PFSK-1 (cell line): ENCODE measurements at regions not wholly inside any gene's neighbourhood (a gene's known extent, or its start where the extent isn't known, plus 50 kb on each side); places are given as distances from the start of the nearest gene placed in this dataset.

ENCODE experiments used
- FOXP2 ChIP-seq: optimal IDR thresholded peaks from 2 replicates; pipeline ENCODE3; 2011; ENCODE audit warnings: borderline replicate concordance, control low read depth, inconsistent platforms; ENCODE audit not compliant: insufficient read depth; ENCODE audit errors: extremely low read length, extremely low read depth
- POLR2AphosphoS5 ChIP-seq: IDR thresholded peaks from 2 replicates; pipeline ENCODE4 v1.6.1; 2012; ENCODE audit warnings: low read depth, mild to moderate bottlenecking, control low read depth, low read length, moderate library complexity
- SIN3A ChIP-seq: IDR thresholded peaks from 2 replicates; pipeline ENCODE4 v1.6.1; 2012; ENCODE audit warnings: mild to moderate bottlenecking, low read length, moderate library complexity, borderline replicate concordance; ENCODE audit not compliant: insufficient read depth
- TAF1 ChIP-seq: IDR thresholded peaks from 2 replicates; pipeline ENCODE4 v1.6.1; 2012; ENCODE audit warnings: low read length, control low read depth, borderline replicate concordance; ENCODE audit not compliant: insufficient read depth
- TF ChIP-seq, protein P1 (sequence below), 2 experiments: IDR thresholded peaks; 2 replicates each; pipeline versions ENCODE4 v1.6.1 to v1.8.0; 2011 to 2012; ENCODE audit warnings: low read depth in 2 of 2, low read length in 2 of 2, control low read depth in 1 of 2, inconsistent platforms in 1 of 2, mild to moderate bottlenecking in 1 of 2, moderate library complexity in 1 of 2; ENCODE audit not compliant: insufficient read depth in 1 of 2

DNA sequence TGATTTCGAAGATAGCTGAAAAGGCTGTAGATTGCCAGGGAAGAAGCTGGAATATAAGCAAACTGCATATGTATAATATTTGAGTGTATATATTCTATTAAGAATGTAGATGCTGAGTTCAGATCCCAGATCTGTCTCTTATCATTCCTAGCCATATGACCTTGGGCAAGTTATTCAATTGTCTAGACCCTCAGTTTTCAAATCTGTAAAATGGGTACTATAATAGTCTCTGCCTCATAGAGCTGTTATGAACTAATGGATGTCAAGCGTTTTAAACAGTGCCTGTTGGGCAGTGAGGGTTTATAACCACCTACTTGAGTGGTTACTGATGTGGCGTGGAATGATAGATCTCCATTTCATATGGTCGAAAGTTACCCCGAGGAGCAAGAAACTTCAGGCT, 130.4 kb downstream of the GAS1 start:
- TF ChIP-seq SIN3A (no peak), FOXP2 (no peak), TAF1 (no peak), POLR2AphosphoS5 (no peak)
- TF ChIP-seq, protein P1, sequence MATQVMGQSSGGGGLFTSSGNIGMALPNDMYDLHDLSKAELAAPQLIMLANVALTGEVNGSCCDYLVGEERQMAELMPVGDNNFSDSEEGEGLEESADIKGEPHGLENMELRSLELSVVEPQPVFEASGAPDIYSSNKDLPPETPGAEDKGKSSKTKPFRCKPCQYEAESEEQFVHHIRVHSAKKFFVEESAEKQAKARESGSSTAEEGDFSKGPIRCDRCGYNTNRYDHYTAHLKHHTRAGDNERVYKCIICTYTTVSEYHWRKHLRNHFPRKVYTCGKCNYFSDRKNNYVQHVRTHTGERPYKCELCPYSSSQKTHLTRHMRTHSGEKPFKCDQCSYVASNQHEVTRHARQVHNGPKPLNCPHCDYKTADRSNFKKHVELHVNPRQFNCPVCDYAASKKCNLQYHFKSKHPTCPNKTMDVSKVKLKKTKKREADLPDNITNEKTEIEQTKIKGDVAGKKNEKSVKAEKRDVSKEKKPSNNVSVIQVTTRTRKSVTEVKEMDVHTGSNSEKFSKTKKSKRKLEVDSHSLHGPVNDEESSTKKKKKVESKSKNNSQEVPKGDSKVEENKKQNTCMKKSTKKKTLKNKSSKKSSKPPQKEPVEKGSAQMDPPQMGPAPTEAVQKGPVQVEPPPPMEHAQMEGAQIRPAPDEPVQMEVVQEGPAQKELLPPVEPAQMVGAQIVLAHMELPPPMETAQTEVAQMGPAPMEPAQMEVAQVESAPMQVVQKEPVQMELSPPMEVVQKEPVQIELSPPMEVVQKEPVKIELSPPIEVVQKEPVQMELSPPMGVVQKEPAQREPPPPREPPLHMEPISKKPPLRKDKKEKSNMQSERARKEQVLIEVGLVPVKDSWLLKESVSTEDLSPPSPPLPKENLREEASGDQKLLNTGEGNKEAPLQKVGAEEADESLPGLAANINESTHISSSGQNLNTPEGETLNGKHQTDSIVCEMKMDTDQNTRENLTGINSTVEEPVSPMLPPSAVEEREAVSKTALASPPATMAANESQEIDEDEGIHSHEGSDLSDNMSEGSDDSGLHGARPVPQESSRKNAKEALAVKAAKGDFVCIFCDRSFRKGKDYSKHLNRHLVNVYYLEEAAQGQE (IDR thresholded peaks at IDR 0.05; ENCODE audit: insufficient read depth in 1 of 2, low read depth in 2 of 2, low read length in 2 of 2) = no peak

DNA sequence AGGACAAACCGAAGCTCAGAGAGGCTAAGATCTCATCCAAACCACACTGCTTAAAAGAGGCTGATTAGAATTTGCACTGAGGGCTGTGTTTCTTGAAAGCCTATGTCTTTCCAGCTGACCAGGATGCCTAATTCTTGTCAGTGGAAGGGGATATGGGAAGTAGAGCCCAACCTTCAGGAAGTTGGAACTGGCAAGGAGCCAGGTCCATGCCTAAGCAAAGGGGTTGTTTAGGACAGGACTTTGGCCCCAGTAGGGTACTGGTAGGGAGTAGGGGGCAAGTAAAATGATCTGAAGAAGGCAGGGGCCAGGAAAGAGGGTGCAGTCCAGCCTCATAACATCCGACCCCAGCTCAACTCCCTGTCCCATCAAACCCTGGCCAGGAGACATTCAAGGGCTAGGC, 130.9 kb downstream of the GAS1 start:
- TF ChIP-seq SIN3A (no peak), TAF1 (no peak), FOXP2 (no peak), POLR2AphosphoS5 (no peak)
- TF ChIP-seq, protein P1 (IDR thresholded peaks at IDR 0.05; ENCODE audit: insufficient read depth in 1 of 2, low read depth in 2 of 2, low read length in 2 of 2) = no peak

DNA sequence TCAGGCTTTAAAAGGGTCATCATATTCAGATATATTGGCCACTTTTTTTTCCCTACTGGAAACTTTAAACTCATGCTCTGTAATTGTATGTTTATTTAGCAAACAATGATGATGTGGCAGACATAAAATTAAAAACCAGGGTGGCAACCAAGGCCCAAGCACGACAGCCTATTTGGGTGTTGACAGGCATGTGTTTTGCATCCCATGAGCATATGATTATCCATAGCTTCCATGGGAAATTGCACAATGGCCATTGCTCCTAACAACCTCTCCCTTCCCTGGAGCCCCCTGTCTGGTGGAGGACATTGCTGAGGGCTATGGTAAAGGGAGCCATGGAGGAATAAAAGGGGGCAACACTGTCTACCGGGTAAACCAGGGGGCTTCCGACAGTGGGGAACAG, 134.7 kb downstream of the GAS1 start:
- TF ChIP-seq POLR2AphosphoS5 = no peak
- TF ChIP-seq FOXP2 = no peak
- TF ChIP-seq SIN3A = no peak
- TF ChIP-seq, protein P1 (IDR thresholded peaks at IDR 0.05; ENCODE audit: insufficient read depth in 1 of 2, low read depth in 2 of 2, low read length in 2 of 2) = no peak
- no peak for TF ChIP-seq TAF1

DNA sequence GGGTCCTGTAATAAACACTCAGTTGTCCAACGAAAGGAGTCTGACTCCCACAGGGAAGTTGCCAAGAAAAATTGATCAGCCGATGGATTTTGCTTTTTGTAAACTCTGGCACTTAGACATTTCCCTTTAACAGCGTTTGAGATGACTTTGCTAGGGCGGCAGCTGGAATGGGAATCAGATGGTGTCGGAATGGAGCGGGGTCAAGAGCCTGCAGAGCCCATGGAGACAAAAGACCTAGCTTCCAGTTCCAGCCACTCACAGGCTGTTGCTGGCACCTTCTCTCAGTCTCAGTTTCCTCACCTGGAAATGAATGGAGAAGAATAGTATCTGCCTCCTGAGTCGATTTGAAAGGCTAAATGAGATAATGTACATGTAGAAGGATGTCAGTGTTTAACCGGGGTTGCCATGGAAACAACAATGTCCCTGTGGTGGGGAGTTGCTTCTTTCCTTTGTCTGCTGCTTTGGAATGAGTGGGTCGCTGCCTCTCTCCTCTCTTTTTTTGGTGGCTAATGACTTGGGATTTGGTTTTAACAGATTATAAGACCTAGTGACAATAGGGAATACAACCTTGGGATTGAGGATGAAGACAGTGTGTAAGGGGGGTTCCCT, 137.4 kb downstream of the GAS1 start:
- no peak for TF ChIP-seq FOXP2
- TF ChIP-seq, protein P1 (IDR thresholded peaks at IDR 0.05; ENCODE audit: insufficient read depth in 1 of 2, low read depth in 2 of 2, low read length in 2 of 2) = no peak

DNA sequence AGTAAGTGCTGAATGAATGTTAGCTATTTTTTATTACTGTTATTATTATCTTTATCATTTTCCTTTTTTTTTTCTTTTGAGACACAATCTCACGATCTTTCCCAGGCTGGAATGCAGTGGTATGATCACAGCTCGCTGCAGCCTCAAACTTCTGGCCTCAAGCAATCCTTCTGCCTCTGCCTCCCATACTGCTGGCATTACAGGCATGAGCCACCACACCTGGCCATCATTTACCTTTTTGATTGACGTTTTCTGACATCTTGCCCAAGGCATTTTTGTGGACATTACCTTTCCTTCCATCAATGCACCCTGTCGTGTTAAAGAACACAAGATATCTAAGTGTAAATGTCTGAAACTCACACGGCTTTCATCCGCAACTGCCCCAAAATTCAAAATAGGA, 138.2 kb downstream of the GAS1 start:
- TF ChIP-seq TAF1 (no peak), FOXP2 (no peak), POLR2AphosphoS5 (no peak), SIN3A (no peak)
- TF ChIP-seq, protein P1 (IDR thresholded peaks at IDR 0.05; ENCODE audit: insufficient read depth in 1 of 2, low read depth in 2 of 2, low read length in 2 of 2) = no peak
